ENCODE measurements at regions not wholly inside any gene's neighbourhood (a gene's known extent, or its start where the extent isn't known, plus 50 kb on each side); places are given as distances from the start of the nearest gene placed in this dataset.

GRCh38 chr2:21887881-21888280, 764.1 kb downstream of the TDRD15 start:
- DNase-seq (ENCODE audit: low read depth in 1 of 2, low spot score in 1 of 2) (no peak), FAIRE-seq (no peak), ATAC-seq (no peak)
- no peaks in the 10 kb centered on the region for H3K4me1 ChIP-seq
- H3K27ac ChIP-seq: no peak overlapping the region
- WGBS (ENCODE audit: missing lambda C conversion rate): 14% methylated on average over 4 of the region's 4 CpGs
- no peak for TF ChIP-seq RCOR1 (IDR thresholded peaks at IDR 0.05; ENCODE audit: low read depth, low read length)
- TF ChIP-seq HOXB13 (CRISPR knock-in tag; IDR thresholded peaks at IDR 0.05; ENCODE audit: low read depth): no peak
- no peak for TF ChIP-seq ZNF302 (CRISPR knock-in tag; IDR thresholded peaks at IDR 0.05)
- no peak for TF ChIP-seq EHF (CRISPR knock-in tag; IDR thresholded peaks at IDR 0.05)
- POLR2A ChIA-PET: no interaction called here
- no peak overlapping the region for H3K4me3 ChIP-seq
- CTCF ChIA-PET: no interaction called here
- no peak overlapping the region for H3K4me2 ChIP-seq
- no peaks in the 10 kb centered on the region for H3K9me3 ChIP-seq

DNA sequence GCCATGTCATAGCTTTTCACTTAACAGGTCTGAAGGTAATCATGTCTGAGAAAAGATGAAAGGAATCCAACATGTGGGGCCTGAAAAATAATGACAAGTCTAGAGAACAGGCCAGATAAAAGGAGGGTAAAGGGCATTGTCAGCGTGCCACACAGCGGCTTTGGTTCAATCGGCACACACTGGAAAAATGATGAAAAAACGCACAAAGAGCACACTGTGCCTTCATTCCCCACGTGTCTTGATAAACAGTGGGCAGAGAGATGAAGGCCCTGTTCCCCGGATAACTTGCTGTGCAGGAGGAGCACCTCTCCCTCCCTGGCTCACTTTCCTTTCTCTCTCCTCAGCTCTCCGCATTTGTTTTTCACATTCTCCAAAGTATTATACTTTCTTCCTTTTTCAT, 766.3 kb downstream of the TDRD15 start:
- FAIRE-seq: no peak
- ATAC-seq: no peak

DNA sequence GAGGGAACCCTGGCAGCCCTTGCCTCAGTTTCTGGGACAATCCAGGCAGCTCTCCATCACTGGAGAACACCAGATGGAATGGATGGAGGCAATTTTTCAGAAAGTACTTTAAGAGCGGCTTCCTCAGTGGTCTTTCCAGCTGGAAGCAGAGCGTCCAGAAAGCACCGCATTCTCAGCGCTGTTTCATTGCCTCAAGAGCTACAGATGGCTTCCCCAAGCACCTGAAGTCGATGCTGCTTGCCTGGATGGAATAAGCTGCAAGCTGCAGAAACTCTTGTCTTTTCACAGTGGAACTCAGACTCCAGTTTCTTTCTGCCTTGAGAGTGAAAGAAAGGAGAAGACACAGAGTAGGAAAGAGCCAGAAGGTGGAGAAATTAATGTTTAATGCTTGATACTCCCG, 766.9 kb downstream of the TDRD15 start:
- Histone ChIP-seq H3K4me2 (no peak overlapping the region), H3K9me3 (no peaks in the 10 kb centered on the region), H3K4me1 (no peaks in the 10 kb centered on the region), H3K4me3 (no peak overlapping the region), H3K27ac (no peak overlapping the region)
- TF ChIP-seq, protein P1, sequence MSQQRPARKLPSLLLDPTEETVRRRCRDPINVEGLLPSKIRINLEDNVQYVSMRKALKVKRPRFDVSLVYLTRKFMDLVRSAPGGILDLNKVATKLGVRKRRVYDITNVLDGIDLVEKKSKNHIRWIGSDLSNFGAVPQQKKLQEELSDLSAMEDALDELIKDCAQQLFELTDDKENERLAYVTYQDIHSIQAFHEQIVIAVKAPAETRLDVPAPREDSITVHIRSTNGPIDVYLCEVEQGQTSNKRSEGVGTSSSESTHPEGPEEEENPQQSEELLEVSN (IDR thresholded peaks at IDR 0.05; ENCODE audit: borderline replicate concordance, low read depth): no peak
- no peak for TF ChIP-seq HOXA7 (CRISPR knock-in tag; IDR thresholded peaks at IDR 0.05)
- no peak for TF ChIP-seq MAZ (IDR thresholded peaks at IDR 0.05; ENCODE audit: borderline replicate concordance, low read depth, low read length)
- ChIA-PET POLR2A (no interaction called here), CTCF (no interaction called here)
- ATAC-seq (no peak), DNase-seq (ENCODE audit: low read depth in 1 of 2, low spot score in 1 of 2) (no peak), FAIRE-seq (no peak)
- 21% methylated on average over 6 of the region's 6 CpGs for WGBS (ENCODE audit: missing lambda C conversion rate)

More for the DNA sequence above, 766.3 kb downstream of the TDRD15 start:
- POLR2A ChIA-PET: no interaction called here
- CTCF ChIA-PET: no interaction called here
- no peak for DNase-seq (ENCODE audit: low read depth in 1 of 2, low spot score in 1 of 2)
- Histone ChIP-seq H3K4me2 (no peak overlapping the region), H3K27ac (no peak overlapping the region), H3K4me1 (no peaks in the 10 kb centered on the region), H3K9me3 (no peaks in the 10 kb centered on the region), H3K4me3 (no peak overlapping the region)
- TF ChIP-seq RAD21 (conservative IDR thresholded peaks at IDR 0.05 in 1 of 2, IDR thresholded peaks at IDR 0.05 in 1 of 2) (no peak), CBX8 (IDR thresholded peaks at IDR 0.05) (no peak), NR3C1 (IDR thresholded peaks at IDR 0.05) (no peak), EHF (CRISPR knock-in tag; IDR thresholded peaks at IDR 0.05) (no peak), HOXB13 (CRISPR knock-in tag; IDR thresholded peaks at IDR 0.05; ENCODE audit: low read depth) (no peak), ZFP36 (IDR thresholded peaks at IDR 0.05; ENCODE audit: borderline replicate concordance, partially characterized antibody) (no peak), HDAC2 (IDR thresholded peaks at IDR 0.05) (no peak), HEYL (CRISPR knock-in tag; IDR thresholded peaks at IDR 0.05) (no peak), PHF8 (IDR thresholded peaks at IDR 0.05; ENCODE audit: borderline replicate concordance, low read depth) (no peak), SMC3 (IDR thresholded peaks at IDR 0.05) (no peak), MYC (IDR thresholded peaks at IDR 0.05; ENCODE audit: borderline replicate concordance, low read length) (no peak), CEBPB (IDR thresholded peaks at IDR 0.05) (no peak), ZC3H11A (IDR thresholded peaks at IDR 0.05) (no peak), NPAS2 (CRISPR knock-in tag; IDR thresholded peaks at IDR 0.05; ENCODE audit: borderline replicate concordance) (no peak)
- TF ChIP-seq, protein P2, sequence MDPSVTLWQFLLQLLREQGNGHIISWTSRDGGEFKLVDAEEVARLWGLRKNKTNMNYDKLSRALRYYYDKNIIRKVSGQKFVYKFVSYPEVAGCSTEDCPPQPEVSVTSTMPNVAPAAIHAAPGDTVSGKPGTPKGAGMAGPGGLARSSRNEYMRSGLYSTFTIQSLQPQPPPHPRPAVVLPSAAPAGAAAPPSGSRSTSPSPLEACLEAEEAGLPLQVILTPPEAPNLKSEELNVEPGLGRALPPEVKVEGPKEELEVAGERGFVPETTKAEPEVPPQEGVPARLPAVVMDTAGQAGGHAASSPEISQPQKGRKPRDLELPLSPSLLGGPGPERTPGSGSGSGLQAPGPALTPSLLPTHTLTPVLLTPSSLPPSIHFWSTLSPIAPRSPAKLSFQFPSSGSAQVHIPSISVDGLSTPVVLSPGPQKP (IDR thresholded peaks at IDR 0.05; ENCODE audit: low read depth, low read length): no peak
- TF ChIP-seq, protein P3, sequence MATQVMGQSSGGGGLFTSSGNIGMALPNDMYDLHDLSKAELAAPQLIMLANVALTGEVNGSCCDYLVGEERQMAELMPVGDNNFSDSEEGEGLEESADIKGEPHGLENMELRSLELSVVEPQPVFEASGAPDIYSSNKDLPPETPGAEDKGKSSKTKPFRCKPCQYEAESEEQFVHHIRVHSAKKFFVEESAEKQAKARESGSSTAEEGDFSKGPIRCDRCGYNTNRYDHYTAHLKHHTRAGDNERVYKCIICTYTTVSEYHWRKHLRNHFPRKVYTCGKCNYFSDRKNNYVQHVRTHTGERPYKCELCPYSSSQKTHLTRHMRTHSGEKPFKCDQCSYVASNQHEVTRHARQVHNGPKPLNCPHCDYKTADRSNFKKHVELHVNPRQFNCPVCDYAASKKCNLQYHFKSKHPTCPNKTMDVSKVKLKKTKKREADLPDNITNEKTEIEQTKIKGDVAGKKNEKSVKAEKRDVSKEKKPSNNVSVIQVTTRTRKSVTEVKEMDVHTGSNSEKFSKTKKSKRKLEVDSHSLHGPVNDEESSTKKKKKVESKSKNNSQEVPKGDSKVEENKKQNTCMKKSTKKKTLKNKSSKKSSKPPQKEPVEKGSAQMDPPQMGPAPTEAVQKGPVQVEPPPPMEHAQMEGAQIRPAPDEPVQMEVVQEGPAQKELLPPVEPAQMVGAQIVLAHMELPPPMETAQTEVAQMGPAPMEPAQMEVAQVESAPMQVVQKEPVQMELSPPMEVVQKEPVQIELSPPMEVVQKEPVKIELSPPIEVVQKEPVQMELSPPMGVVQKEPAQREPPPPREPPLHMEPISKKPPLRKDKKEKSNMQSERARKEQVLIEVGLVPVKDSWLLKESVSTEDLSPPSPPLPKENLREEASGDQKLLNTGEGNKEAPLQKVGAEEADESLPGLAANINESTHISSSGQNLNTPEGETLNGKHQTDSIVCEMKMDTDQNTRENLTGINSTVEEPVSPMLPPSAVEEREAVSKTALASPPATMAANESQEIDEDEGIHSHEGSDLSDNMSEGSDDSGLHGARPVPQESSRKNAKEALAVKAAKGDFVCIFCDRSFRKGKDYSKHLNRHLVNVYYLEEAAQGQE (IDR thresholded peaks at IDR 0.05): no peak
- WGBS (ENCODE audit: missing lambda C conversion rate): 36% methylated on average over 7 of the region's 7 CpGs
